GM20000 (cell line): ENCODE measurements at regions not wholly inside any gene's neighbourhood (a gene's known extent, or its start where the extent isn't known, plus 50 kb on each side); places are given as distances from the start of the nearest gene placed in this dataset.

Experiments used
- DNase-seq: peaks from one replicate; pipeline ENCODE4 v3.0.0; 2012; ENCODE audit warnings: low spot score
- TF ChIP-seq, protein P1 (sequence below): IDR thresholded peaks from 2 replicates; pipeline ENCODE4 v1.5.1; 2012; ENCODE audit warnings: mild to moderate bottlenecking, control low read depth; ENCODE audit errors: extremely low read depth, missing control alignments

DNA sequence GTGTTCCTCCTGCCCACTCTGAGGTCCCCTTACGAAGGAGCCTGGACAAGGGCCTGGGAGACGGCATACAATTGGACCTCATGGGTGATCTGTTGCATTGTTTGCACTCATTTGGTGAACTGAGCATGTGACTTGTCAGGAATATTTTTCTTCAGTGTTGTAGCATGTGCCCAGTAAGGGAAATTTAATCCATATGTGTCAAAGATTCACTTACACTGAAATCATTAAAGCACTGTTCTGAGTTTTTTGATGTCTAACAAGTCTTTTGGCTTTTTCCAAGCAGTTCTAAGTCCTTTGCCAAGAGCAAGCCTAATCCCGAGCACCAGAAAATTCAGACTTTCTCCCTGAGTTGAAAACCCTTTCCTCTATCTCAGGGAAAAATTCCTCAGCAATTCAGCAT, 61.6 kb upstream of the RPS23 start:
- DNase-seq, result no peak

DNA sequence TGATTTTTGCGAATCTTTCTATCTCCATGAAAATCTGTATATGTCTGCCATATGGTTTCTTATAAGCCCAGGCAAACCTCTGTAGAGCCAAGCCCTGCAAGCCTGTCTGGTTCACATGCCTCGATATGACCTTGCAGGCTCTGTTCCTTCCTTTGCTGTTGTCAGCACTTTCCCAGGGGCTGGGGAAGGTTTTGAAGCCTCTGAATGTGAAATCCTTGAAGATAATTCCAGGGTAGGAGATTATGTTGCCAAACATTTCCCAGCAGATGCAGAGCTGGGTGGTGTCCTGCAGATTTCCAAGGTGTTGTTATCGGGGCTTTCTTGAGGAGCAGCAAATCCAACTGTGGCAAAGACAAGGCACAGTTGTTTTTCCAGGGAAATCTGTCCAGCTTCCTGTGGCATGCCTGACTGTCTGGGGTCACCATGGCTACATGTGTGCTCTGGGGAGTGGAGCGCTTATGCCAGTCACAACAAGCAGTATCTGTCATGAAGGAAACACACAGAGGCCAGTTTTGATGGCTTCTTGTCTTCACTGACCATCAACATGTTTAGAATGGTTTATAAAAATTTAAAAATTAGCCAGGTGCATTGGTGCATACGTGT, 60.7 kb upstream of the RPS23 start:
- TF ChIP-seq, protein P1, sequence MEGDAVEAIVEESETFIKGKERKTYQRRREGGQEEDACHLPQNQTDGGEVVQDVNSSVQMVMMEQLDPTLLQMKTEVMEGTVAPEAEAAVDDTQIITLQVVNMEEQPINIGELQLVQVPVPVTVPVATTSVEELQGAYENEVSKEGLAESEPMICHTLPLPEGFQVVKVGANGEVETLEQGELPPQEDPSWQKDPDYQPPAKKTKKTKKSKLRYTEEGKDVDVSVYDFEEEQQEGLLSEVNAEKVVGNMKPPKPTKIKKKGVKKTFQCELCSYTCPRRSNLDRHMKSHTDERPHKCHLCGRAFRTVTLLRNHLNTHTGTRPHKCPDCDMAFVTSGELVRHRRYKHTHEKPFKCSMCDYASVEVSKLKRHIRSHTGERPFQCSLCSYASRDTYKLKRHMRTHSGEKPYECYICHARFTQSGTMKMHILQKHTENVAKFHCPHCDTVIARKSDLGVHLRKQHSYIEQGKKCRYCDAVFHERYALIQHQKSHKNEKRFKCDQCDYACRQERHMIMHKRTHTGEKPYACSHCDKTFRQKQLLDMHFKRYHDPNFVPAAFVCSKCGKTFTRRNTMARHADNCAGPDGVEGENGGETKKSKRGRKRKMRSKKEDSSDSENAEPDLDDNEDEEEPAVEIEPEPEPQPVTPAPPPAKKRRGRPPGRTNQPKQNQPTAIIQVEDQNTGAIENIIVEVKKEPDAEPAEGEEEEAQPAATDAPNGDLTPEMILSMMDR, result no peak
- DNase-seq, result no peak

More for the DNA sequence above, 61.6 kb upstream of the RPS23 start:
- TF ChIP-seq, protein P1, result no peak

DNA sequence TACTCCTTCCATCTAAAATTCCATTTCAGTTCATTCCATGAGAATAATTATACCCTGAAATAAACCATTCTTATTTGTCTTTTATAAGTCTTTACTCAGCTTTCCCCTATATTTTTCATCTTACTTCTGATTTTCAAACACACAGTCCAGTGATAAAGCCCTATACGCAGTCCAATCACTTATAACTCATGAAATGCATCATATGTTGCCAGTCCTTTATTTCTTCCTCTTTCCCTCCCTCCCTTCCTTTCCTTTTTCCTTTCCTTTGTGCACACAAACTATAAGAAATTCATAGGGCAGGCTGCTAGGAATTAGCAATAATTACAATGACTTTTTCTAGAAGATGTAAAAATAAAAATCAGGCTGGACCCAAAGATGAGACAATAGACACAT, 58.8 kb upstream of the RPS23 start:
- TF ChIP-seq, protein P1, result no peak
- DNase-seq, result no peak

DNA sequence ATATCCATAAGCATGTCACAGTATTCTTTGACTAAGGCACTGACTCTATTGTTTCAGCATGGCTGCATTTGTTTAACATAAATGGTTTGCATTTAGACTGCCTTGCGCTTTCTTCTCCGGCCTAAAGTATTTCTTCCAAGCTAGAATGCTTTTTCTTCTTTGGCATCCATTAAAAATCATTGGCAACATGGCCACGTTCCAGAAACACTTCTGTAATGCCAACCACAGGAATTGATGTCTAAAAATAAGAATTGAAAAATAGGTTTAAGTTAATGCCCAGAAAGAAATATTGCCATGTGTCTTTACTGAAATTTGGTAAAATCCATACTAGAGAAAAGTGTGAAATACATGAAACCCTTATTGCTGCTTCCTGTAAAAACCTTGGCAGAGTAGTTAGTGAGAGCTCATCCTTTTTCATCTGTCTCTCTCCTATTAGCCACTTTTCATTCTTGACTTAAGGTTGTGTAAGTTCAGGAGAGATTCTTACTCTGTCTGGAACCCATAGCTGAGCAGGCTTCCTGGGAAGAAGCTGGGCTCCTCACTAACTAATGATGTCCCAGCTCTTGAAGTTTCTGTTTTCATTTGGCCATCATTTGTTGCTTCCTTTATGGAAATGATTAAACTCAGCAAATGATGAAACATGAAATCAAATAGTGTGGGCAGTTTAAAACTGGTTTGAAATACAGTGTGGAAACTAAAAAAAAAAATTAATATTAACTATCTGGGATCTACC, 58.2 kb upstream of the RPS23 start:
- TF ChIP-seq, protein P1, result no peak
- no peak for DNase-seq

DNA sequence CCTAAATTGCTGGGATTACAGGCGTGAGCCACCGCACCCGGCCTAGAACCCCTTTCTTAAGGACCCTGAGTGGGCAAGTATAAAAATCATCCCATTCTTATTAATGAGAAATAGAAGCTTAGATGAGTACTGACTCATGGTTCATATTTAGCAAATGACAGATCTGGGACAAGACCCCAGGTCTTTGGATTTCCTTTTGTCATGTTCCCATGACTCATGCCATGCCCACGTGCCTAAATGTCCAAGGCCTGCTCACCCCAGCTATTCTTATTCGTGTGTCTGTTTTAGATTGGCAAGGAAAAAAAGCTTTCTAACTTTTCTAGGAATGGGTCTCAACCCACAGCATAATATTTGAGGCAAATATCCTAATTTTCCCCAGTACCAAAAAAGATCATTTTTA, 57.7 kb upstream of the RPS23 start:
- no peak for DNase-seq
- TF ChIP-seq, protein P1, result no peak

DNA sequence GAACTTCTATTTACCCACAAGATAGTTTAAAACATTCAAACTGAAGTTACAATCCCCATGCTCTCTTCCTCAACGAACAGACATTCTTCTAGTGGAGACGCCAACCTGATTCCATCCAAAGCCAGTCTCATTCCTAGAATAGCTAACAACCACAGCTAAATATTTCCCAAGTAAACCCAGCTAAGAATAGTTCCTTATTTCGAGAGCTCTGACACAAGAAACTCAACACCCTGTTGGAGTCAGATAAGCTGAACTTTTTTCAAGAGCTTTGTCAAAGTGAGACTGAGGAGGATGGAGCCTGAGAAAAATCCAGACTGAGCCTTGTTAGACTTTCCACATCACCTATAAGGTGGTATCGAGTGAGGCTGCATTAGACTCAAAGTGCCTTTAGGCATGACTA, 56.7 kb upstream of the RPS23 start:
- TF ChIP-seq, protein P1, result no peak
- DNase-seq, result no peak

DNA sequence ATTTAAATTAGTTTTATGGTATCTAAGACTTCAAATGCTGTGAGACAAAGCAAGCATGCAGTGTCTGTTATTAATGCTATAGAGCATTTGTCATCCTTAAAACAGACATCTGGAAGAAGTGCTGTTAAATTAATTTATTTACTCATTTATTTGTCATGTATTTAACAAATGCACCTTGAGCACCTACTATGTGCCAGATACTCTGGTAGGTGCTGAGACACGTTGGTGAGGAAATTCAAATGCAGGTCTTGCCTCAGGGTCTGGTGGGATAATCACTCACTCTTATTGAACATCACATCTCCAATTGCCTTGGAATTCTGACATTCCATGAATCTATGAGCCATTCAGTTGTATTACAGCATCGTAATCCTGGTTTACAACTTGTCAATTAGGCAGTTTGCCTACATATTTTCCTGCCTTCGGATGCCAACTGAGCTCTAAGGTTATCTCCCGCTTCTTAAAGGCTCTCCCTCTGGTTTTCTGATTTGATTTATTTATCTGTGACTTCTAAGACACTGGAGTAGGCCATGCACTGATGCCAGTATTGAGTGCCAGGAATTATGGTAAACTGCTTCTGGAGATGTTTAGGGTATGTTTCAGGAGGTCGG, 56.0 kb upstream of the RPS23 start:
- TF ChIP-seq, protein P1, result no peak

More for the DNA sequence above, 56.0 kb upstream of the RPS23 start:
- DNase-seq, result no peak
